GM20431 (cell line): ENCODE measurements at regions not wholly inside any gene's neighbourhood (a gene's known extent, or its start where the extent isn't known, plus 50 kb on each side); places are given as distances from the start of the nearest gene placed in this dataset.
"Not testable (repeated sequence)": the region's sequence is repeated elsewhere in the genome, so short reads cannot be mapped to it uniquely, and the experiment has no call there.

ENCODE experiments used
- in situ Hi-C: fragments of 300-500 bp; cut with MseI, MboI; formaldehyde crosslinking; loops from one replicate; pipeline ENCODE4 v1.15.0; 2020; ENCODE audit warnings: low sequenced_read_pairs; ENCODE audit not compliant: unreplicated experiment

DNA sequence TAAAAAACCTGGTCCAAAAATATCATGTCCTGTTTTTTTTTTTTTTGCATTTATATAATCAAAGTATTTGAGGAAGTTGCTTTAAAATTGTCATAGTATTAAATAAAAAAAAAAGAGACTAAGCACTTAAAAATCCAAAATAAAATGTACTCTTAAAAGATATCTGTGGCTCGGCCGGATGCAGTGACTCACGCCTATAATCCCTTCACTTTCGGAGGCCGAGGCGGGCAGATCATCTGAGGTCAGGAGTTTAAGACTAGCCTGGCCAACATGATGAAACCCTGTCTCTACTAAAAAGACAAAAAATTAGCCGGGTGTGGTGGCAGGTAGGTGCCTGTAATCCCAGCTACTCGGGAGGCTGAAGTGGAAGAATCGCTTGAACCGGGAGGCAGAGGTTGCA, 1651.3 kb upstream of the WWC1 start:
- in situ Hi-C loops: not testable (repeated sequence)

DNA sequence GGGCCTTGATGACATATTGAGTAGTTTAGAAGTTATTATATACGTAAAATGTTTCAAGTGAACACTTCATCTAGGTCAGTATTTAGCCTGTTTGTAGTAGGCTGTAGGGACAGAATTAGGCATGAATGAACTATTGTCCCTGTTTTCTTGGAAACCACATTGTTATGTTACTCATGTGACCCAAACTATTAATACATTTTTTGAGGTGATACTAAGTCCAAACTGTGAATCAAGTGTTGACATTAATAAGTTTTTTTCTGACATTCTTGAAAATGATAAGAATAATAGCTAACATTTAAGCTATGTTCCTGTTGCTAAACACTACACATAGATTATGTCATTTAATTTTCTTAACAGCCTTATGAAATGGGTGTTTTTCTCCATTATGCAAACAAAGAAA, 1642.7 kb upstream of the WWC1 start:
- in situ Hi-C loops: no loop called here

DNA sequence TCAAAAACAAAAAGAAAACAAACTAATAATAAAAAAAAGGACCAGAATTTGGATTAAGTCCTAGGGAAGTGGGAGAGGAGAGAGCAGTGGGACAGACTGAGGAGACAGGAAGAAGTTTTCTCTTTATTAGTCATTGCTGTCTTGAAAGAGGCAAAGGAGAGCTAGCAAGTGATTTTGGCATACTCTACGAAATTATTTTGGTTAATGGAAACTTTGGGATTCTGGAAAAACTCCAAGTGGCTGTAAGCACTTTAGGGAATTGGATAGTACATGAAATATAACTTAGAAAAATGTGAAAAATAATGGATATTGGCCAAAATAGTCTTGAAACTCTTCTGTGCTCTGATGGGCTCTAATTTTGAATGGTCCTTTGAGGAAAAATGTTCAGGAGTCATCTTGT, 1641.8 kb upstream of the WWC1 start:
- in situ Hi-C loops: no loop called here

DNA sequence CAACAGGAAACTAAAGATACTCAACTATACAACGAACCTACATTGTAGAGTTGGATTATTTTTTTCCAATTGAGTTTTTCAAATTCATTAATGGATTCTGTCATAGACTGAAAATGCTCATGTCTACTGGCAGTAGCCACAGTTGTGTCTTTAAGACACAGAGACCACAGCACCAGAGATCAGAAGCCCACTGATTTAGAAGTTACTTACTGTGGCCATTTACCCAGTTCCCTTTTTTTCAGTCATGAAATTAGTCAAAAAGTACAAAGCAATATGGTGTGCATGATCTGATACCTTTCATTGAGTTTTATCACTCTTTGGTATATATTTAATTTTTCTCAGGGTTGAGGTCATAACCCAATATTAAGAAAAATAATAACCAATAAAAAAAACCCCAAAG, 1640.2 kb upstream of the WWC1 start:
- in situ Hi-C loops: no loop called here

DNA sequence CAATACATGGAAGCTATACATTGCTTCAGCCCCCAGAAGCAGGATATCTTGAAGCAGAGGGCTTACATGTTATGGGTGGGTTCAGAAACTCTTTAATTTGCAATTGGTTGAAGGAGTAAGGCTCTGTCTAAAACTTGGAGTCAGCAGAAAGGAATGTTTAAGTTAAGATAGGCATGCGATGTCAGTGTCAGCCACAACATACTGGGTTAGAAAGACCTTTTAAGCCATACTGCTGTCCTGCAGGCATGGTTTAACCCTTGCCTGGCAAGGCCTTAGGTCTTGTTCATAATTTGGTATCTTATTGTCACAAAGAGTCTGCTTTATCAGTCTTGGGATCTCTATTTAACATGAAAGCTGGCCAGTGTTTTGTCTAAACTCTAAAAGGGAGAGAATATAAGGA, 1619.6 kb upstream of the WWC1 start:
- in situ Hi-C loops: no loop called here

- in situ Hi-C loops: no loop called here
Measured at GRCh38 chr5:166672431-166672830, 1619.0 kb upstream of the WWC1 start.

DNA sequence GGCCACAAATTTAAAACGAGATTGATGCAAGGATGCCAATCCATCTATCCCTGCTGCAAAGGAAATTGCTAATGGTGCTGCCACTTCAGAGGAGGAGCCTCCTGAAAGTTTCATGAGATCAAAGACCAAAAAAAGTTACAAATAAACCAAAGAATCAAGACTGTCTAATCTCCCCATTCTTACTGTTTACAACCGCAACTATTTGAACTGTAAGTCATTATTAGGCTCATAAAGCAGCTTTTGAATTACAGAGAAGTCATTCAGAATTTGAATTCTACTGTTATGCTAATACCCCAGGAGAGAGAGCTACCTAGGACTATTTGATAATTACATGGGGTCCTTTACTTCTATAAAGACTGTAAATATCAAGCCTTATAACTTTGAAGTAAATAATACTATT, 1613.6 kb upstream of the WWC1 start:
- in situ Hi-C loops: no loop called here

- in situ Hi-C loops: no loop called here
Measured at GRCh38 chr5:166679331-166679730, 1612.1 kb upstream of the WWC1 start.

DNA sequence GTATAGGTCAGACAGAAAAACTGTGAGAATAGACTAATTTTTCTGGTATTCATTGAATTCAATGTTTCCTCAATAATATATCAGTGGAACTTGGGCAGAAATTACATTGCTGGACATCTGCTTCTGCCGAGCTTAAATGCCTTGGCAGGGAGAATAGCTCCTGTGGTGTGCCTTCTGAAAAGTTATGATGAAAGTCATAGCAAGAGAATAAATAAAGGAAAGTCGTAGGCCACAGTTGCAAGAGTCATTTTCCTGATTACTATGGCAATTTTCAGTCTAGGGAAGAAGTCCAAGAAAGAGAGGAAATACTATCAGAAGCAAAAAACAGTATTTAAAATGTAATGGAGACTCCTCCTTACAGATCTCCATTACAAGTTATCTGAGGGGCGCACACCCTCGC, 1596.1 kb upstream of the WWC1 start:
- in situ Hi-C loops: no loop called here

DNA sequence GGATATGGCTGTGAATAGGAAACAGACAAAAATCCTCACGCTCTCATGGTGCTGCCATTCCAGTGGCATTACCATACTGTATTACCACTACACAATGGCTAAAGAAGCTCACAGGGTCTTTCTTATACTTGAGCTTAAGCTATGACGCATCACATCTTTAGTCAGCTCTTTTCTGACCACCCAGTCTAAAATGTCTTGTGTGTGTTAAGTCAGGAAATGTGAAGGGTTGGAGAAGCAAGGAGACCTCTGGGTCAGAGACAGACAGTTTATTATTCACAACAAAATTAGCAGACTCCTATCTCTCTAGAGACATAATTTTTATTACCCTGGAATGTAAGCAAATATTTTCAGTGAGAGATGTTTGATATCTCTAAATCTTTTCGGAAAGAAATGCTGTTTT, 1583.2 kb upstream of the WWC1 start:
- in situ Hi-C loops: no loop called here

DNA sequence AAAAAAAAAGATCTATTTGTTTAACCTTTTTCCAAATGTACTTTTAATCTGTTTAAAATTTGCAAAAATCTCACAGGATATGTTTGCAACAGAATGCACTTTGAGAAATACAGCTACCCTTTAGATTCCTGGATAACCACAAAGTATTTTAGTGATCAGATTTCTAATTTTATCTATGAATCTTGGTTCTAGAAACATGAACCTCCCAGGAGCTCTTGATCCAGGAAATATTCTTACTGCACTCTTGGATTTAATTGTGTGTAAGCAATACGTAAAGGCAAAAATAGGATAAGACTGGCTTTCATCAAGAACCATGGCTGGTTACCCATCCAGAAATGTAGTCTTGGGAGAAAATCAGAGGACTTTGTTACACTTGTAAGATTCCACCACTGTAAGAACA, 1581.8 kb upstream of the WWC1 start:
- in situ Hi-C loops: no loop called here

DNA sequence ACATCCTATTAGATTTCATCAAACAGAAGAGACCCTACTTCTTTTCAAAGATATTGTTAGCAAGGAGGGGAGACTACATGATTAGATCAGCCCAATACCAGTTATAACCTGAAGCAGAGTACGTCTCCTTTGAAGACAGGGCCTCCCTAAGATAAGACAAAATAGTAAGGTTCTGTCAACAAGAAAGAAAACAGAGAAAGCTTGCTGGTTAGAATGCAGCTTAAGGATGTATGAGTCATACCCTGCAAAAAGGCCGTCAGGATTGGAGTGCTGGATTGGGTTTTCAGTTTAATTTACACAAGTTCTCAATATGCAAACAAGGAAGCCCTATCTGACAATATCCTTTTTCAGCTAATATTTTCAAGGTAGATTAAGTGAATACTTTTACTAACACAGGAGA, 1581.2 kb upstream of the WWC1 start:
- in situ Hi-C loops: no loop called here

DNA sequence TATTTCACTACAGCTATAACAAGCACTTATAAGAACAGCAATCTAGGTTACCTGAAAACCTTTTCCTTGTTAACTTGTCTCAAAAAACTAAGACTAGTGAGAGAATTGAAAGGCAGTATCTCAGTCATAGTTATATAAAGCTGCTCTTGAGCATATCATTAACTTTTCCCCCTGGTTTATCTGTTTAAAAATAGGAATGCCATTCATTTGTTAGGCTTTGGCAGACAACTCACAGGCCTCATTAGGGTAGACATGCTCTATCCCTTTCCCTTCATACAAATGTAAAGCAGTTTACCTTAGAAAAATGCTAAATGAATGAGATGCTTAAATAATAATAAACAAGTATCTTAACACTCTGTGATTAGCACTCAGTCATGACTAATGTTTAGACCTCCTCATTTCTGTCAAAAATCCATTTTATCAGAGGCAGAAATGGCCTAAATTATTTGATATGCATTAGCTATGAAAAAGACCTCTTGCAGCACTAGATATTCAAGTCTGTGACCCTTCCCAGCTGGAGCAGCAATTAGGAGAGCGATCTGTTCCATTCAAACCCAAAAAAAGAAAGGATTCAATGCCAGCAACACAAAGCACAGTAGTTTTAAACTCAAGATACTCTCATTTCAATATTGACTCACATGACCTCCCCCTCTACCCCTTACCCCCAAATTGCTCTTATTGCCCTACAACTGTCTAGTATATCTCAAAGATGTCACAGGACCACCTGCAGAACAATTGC, 1578.8 kb upstream of the WWC1 start:
- in situ Hi-C loops: no loop called here

DNA sequence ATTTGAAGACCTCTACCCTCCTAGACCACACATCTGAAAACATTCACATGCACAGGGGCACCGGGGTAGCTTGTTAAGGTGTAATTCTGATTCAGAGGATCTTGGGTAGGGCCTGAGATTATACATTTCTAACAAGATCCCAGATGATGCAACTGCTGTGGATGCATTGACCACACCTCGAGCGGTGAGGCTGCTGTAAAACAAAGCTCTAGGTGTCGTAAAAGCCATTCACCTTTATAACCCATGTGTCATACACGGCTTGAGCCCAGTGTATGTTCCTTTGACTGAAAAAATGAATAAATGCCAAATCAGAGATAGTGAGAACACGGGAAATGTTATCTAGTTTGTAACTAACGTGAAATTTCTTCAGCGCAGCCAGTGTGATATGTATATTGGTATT, 1578.2 kb upstream of the WWC1 start:
- in situ Hi-C loops: no loop called here

DNA sequence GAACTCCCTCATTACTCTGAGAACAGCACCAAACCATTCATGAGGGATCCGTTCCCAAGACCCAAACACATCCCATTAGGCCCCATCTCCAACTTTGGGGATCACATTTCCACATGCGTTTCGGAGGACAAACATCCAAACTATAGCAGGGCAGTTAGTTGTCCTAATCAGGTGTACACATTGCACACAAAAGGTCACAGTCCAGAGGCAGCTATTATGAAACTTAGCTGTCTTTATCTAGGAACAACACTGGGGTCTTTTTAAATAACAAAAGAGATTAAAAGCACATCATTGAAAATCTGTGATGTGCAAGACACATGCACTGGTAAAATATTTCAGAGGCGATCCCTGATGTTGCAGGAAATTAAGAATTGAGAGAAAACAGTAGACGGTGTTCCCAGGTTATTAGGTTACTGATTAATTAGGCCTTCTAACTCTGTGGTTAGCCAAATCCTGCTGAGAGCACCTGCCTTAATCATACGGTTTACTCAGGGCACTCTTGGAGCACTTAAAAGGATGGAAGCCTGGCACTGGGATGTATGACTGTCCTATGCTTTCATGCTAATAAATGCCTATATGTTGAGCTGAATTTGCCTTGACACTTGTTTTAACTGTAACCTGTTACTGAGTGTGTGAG, 1574.5 kb upstream of the WWC1 start:
- in situ Hi-C loops: no loop called here

- in situ Hi-C loops: no loop called here
Measured at GRCh38 chr5:166719991-166720390, 1571.5 kb upstream of the WWC1 start.

- in situ Hi-C loops: no loop called here
Measured at GRCh38 chr5:166722939-166723338, 1568.5 kb upstream of the WWC1 start.

DNA sequence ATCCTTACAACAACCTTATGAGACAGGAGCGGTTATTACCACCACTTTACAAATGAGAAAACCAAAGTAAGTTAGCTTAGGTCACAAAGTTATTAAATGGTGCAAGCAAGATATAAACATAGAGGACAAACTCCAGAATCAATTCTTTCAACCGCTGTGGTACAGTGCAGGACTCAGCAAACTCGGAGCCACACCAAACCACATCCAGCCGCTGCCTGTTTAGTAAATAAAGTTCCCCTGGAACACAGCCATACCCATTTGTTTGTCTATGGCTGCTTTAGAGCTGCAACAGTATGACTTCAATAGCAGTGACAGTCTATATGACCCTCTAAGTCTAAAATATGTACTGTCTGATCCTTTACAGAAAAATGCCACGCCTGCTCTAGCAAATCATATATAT, 1567.2 kb upstream of the WWC1 start:
- in situ Hi-C loops: no loop called here

- in situ Hi-C loops: no loop called here
Measured at GRCh38 chr5:166725593-166725992, 1565.9 kb upstream of the WWC1 start.

- in situ Hi-C loops: no loop called here
Measured at GRCh38 chr5:166726406-166726805, 1565.0 kb upstream of the WWC1 start.

GRCh38 chr5:166742951-166743350, 1548.5 kb upstream of the WWC1 start:
- in situ Hi-C loops: not testable (repeated sequence)

DNA sequence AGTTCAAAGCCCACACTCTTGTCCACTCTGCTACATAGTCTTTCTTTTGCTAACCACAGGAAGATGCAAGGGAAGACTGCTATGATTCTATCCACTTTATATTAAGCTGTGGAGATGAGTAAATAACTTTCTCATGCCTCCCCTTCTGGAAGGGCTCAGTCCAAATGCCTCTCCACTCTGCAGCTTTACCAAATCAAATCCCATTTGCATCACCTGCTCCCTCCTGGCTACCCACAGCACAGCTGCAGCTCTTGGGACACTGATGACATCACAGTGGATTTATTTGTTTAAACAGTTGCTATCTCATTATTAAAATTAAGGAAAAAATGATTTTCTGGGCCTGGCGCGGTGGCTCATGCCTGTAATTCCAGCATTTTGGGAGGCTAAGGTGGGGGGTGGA, 1544.9 kb upstream of the WWC1 start:
- in situ Hi-C loops: no loop called here
